Naive thymus-derived CD4-positive, alpha-beta T cell (primary cell): ENCODE measurements at regions not wholly inside any gene's neighbourhood (a gene's known extent, or its start where the extent isn't known, plus 50 kb on each side); places are given as distances from the start of the nearest gene placed in this dataset.

Experiments used
- ATAC-seq: fragments of 150-1000 bp; cut with Tn5 transposase; 2 replicates; pipeline ENCODE4 v1.10.0; 2021; ENCODE audit warnings: mild to moderate bottlenecking, moderate library complexity
- CTCF ChIA-PET: fragments of 350-600 bp; sonication (Branson Sonifier 250); formaldehyde crosslinking; loops from one replicate; lab custom pipeline; 2021; ENCODE audit warnings: antibody characterized with exemption; lab: Charles Lee
- POLR2A ChIA-PET: fragments of 350-600 bp; sonication (Branson Sonifier 250); formaldehyde crosslinking; loops from one replicate; lab custom pipeline; 2021; ENCODE audit warnings: antibody characterized with exemption, inconsistent platforms; lab: Charles Lee
- DNase-seq, 9 donors: peaks; one replicate each; pipeline versions ENCODE4 v3.0.0 to v3.0.0-alpha.2; 2020 to 2022; ENCODE audit warnings: mixed read lengths in 1 of 9
- H3K27ac ChIP-seq: one replicate; pipeline ENCODE4 v1.7.0; 2013; ENCODE audit warnings: mild to moderate bottlenecking, low read depth, low read length, moderate library complexity
- H3K27me3 ChIP-seq, 2 donors: one replicate each; pipeline ENCODE4 v1.7.0; 2013; ENCODE audit warnings: low read length in 2 of 2, mild to moderate bottlenecking in 2 of 2, moderate library complexity in 2 of 2; ENCODE audit not compliant: control insufficient read depth in 2 of 2, insufficient read depth in 2 of 2
- H3K36me3 ChIP-seq, 3 experiments: 1 replicate in 2 of 3; 2 replicates in 1 of 3; pipeline ENCODE4 v1.7.0; 2013; ENCODE audit warnings: low read length in 3 of 3, mild to moderate bottlenecking in 3 of 3, moderate library complexity in 1 of 3; ENCODE audit not compliant: insufficient read depth in 3 of 3, control insufficient read depth in 2 of 3
- H3K4me1 ChIP-seq, 2 donors: one replicate each; pipeline ENCODE4 v1.7.0; 2013; ENCODE audit warnings: low read length in 2 of 2, mild to moderate bottlenecking in 2 of 2, moderate library complexity in 1 of 2; ENCODE audit not compliant: control insufficient read depth in 2 of 2, insufficient read depth in 2 of 2
- H3K4me3 ChIP-seq: 2 replicates; pipeline ENCODE4 v1.7.0; 2013; ENCODE audit warnings: mild to moderate bottlenecking, low read length
- H3K9me3 ChIP-seq, 3 experiments: 1 replicate in 2 of 3; 2 replicates in 1 of 3; pipeline ENCODE4 v1.7.0; 2013; ENCODE audit warnings: low read length in 3 of 3; ENCODE audit not compliant: control insufficient read depth in 2 of 3
- H3K27ac Mint-ChIP-seq, 9 donors: one replicate each; pipeline ENCODE4 v1.8.0; 2020 to 2022; ENCODE audit warnings: mixed read lengths in 9 of 9, mild to moderate bottlenecking in 8 of 9, moderate library complexity in 5 of 9, inconsistent platforms in 2 of 9
- H3K27me3 Mint-ChIP-seq, 5 donors: one replicate each; pipeline ENCODE4 v1.8.0; 2021 to 2022; ENCODE audit warnings: mixed read lengths in 5 of 5, mild to moderate bottlenecking in 1 of 5
- H3K36me3 Mint-ChIP-seq, 5 donors: one replicate each; pipeline ENCODE4 v1.8.0; 2020 to 2022; ENCODE audit warnings: mixed read lengths in 5 of 5, mild to moderate bottlenecking in 3 of 5, inconsistent platforms in 1 of 5
- H3K4me1 Mint-ChIP-seq, 7 donors: one replicate each; pipeline ENCODE4 v1.8.0; 2020 to 2022; ENCODE audit warnings: mixed read lengths in 7 of 7, mild to moderate bottlenecking in 3 of 7, inconsistent platforms in 1 of 7
- H3K4me3 Mint-ChIP-seq, 10 donors: one replicate each; pipeline ENCODE4 v1.8.0; 2020 to 2022; ENCODE audit warnings: mild to moderate bottlenecking in 10 of 10, mixed read lengths in 10 of 10, moderate library complexity in 6 of 10, inconsistent platforms in 2 of 10
- H3K9me3 Mint-ChIP-seq, 11 donors: one replicate each; pipeline ENCODE4 v1.8.0; 2020 to 2022; ENCODE audit warnings: mixed read lengths in 11 of 11, mild to moderate bottlenecking in 4 of 11, inconsistent platforms in 1 of 11, moderate library complexity in 1 of 11
- intact Hi-C, 2 donors: fragments of 100-400 bp; cut with micrococcal nuclease; formaldehyde crosslinking; loops; one replicate each; pipeline ENCODE4 v1.15.1; 2023

GRCh38 chr1:104182251-104182650, 432.6 kb downstream of the AMY1C start:
- DNase-seq (no peak), ATAC-seq (no peak)
- Mint-ChIP-seq H3K36me3 (no peaks in the 10 kb centered on the region), H3K27ac (no peak overlapping the region), H3K4me3 (no peak overlapping the region), H3K4me1 (no peaks in the 10 kb centered on the region), H3K9me3 (peaks cover 0 to 8% (median 3%) of the 10 kb centered on the region in 11 donors), H3K27me3 (no peaks in the 10 kb centered on the region)
- H3K36me3 ChIP-seq = no peaks in the 10 kb centered on the region
- POLR2A ChIA-PET = no interaction called here
- no peaks in the 10 kb centered on the region for H3K9me3 ChIP-seq
- H3K4me1 ChIP-seq = no peaks in the 10 kb centered on the region
- CTCF ChIA-PET = no interaction called here
- no peaks in the 10 kb centered on the region for H3K27me3 ChIP-seq
- no peak overlapping the region for H3K27ac ChIP-seq
- intact Hi-C loops = no loop called here
- no peak overlapping the region for H3K4me3 ChIP-seq

GRCh38 chr1:104189207-104189606, 439.5 kb downstream of the AMY1C start:
- Histone ChIP-seq H3K36me3 (no peaks in the 10 kb centered on the region), H3K27me3 (no peaks in the 10 kb centered on the region), H3K27ac (no peak overlapping the region), H3K9me3 (no peaks in the 10 kb centered on the region), H3K4me1 (no peaks in the 10 kb centered on the region), H3K4me3 (no peak overlapping the region)
- Mint-ChIP-seq H3K27ac (no peak overlapping the region), H3K36me3 (no peaks in the 10 kb centered on the region), H3K27me3 (no peaks in the 10 kb centered on the region), H3K9me3 (peaks cover 0 to 28% (median 7%) of the 10 kb centered on the region in 11 donors), H3K4me1 (no peaks in the 10 kb centered on the region), H3K4me3 (no peak overlapping the region)
- ATAC-seq = no peak
- POLR2A ChIA-PET = no interaction called here
- CTCF ChIA-PET = no interaction called here
- intact Hi-C loops = no loop called here
- no peak for DNase-seq

DNA sequence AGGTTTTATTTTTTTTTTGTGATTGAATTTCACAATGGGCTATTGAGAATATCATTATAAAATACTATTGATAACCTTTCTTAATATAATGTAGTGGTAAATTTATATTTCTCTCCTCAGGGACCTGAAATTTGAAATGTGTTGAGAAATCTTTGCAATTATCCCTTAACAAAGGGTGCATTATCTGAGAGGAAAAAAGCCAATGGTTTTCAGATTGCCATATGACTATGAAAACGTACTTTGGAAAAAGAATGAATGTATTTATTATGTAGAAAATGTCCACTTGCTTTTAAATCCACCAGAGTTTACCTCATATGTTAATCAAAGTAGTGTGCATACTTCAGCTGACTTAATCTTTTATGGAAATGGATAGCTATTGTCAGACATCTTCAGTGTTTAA, 441.1 kb downstream of the AMY1C start:
- no peaks in the 10 kb centered on the region for H3K4me1 Mint-ChIP-seq
- Histone ChIP-seq H3K27ac (no peak overlapping the region), H3K4me1 (no peaks in the 10 kb centered on the region), H3K4me3 (no peak overlapping the region), H3K9me3 (no peaks in the 10 kb centered on the region), H3K36me3 (no peaks in the 10 kb centered on the region), H3K27me3 (no peaks in the 10 kb centered on the region)
- H3K27me3 Mint-ChIP-seq = no peaks in the 10 kb centered on the region
- H3K27ac Mint-ChIP-seq = no peak overlapping the region
- DNase-seq (no peak), ATAC-seq (no peak)
- intact Hi-C loops = no loop called here
- peaks cover 0 to 30% (median 9%) of the 10 kb centered on the region in 11 donors for H3K9me3 Mint-ChIP-seq
- H3K36me3 Mint-ChIP-seq = no peaks in the 10 kb centered on the region
- H3K4me3 Mint-ChIP-seq = no peak overlapping the region
- CTCF ChIA-PET = no interaction called here
- POLR2A ChIA-PET = no interaction called here

GRCh38 chr1:104195395-104195794, 445.7 kb downstream of the AMY1C start:
- no peak overlapping the region for H3K27ac Mint-ChIP-seq
- DNase-seq (no peak), ATAC-seq (no peak)
- ChIA-PET POLR2A (no interaction called here), CTCF (no interaction called here)
- H3K4me1 Mint-ChIP-seq = no peaks in the 10 kb centered on the region
- intact Hi-C loops = no loop called here
- no peaks in the 10 kb centered on the region for H3K36me3 Mint-ChIP-seq
- Histone ChIP-seq H3K4me1 (no peaks in the 10 kb centered on the region), H3K27ac (no peak overlapping the region), H3K4me3 (no peak overlapping the region), H3K9me3 (no peaks in the 10 kb centered on the region), H3K27me3 (no peaks in the 10 kb centered on the region), H3K36me3 (no peaks in the 10 kb centered on the region)
- no peaks in the 10 kb centered on the region for H3K27me3 Mint-ChIP-seq
- H3K9me3 Mint-ChIP-seq = peaks cover 0 to 25% (median 7%) of the 10 kb centered on the region in 11 donors
- no peak overlapping the region for H3K4me3 Mint-ChIP-seq

DNA sequence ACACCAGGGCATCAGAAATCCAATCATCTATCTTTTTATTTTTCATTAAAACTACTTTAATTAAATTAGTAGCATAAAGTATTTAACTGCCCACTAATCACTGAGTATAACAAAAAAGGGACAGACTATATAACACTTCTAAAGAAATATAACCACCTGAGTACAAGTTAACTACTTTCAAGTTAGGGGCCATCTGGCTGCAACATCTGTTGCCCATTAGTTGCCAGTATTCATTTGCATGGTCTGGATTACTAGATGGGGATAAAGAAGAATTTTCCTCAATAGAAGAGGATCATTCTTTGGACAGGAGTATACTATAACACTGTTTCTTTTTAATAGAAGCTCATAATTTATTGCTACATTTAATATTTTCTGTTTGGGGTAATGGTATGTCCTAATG, 446.4 kb downstream of the AMY1C start:
- intact Hi-C loops = no loop called here
- ATAC-seq = no peak
- peaks cover 2 to 29% (median 7%) of the 10 kb centered on the region in 11 donors for H3K9me3 Mint-ChIP-seq
- no peak overlapping the region for H3K4me3 Mint-ChIP-seq
- no peaks in the 10 kb centered on the region for H3K36me3 Mint-ChIP-seq
- ChIA-PET CTCF (no interaction called here), POLR2A (no interaction called here)
- no peaks in the 10 kb centered on the region for H3K9me3 ChIP-seq
- H3K36me3 ChIP-seq = no peaks in the 10 kb centered on the region
- no peak overlapping the region for H3K27ac Mint-ChIP-seq
- H3K4me1 Mint-ChIP-seq = no peaks in the 10 kb centered on the region
- no peaks in the 10 kb centered on the region for H3K4me1 ChIP-seq
- DNase-seq = no peak
- no peaks in the 10 kb centered on the region for H3K27me3 ChIP-seq
- H3K4me3 ChIP-seq = no peak overlapping the region
- H3K27me3 Mint-ChIP-seq = no peaks in the 10 kb centered on the region
- H3K27ac ChIP-seq = no peak overlapping the region

- intact Hi-C loops = no loop called here
- Histone ChIP-seq H3K4me3 (no peak overlapping the region), H3K36me3 (no peaks in the 10 kb centered on the region), H3K4me1 (no peaks in the 10 kb centered on the region), H3K27ac (no peak overlapping the region), H3K27me3 (no peaks in the 10 kb centered on the region), H3K9me3 (no peaks in the 10 kb centered on the region)
- ATAC-seq = no peak
- Mint-ChIP-seq H3K4me3 (no peak overlapping the region), H3K36me3 (no peaks in the 10 kb centered on the region), H3K4me1 (no peaks in the 10 kb centered on the region), H3K9me3 (peaks cover 2 to 22% (median 7%) of the 10 kb centered on the region in 11 donors), H3K27ac (no peak overlapping the region), H3K27me3 (no peaks in the 10 kb centered on the region)
- CTCF ChIA-PET = no interaction called here
- no peak for DNase-seq
- POLR2A ChIA-PET = no interaction called here
These were observed 447.8 kb downstream of the AMY1C start for GRCh38 chr1:104197516-104197915.

DNA sequence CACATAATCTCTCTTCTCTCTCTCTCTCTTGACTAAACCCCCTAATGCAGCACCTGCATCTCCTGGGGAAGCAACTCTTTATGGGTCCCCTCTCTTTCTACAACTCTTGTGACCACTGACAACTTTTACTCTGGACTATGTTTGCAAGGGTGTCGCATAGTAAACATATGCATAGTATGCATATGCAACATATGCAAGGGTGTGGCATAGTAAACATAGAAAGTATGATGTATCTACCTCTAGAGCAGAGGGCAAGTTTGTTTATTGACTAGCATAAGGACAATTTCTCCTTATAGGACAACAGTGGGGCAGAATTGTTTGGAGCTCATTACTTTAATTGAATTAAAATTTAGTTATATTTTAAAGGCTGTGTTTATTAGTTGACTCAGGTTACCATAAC, 462.5 kb downstream of the AMY1C start:
- Mint-ChIP-seq H3K9me3 (peaks cover 0 to 34% (median 11%) of the 10 kb centered on the region in 11 donors), H3K27me3 (no peaks in the 10 kb centered on the region), H3K36me3 (peaks cover 0 to 5% (median 0%) of the 10 kb centered on the region in 5 donors), H3K4me3 (no peak overlapping the region), H3K27ac (no peak overlapping the region), H3K4me1 (no peaks in the 10 kb centered on the region)
- Histone ChIP-seq H3K4me1 (no peaks in the 10 kb centered on the region), H3K9me3 (no peaks in the 10 kb centered on the region), H3K27ac (no peak overlapping the region), H3K4me3 (no peak overlapping the region), H3K27me3 (no peaks in the 10 kb centered on the region), H3K36me3 (no peaks in the 10 kb centered on the region)
- ChIA-PET CTCF (no interaction called here), POLR2A (no interaction called here)
- DNase-seq = no peak
- intact Hi-C loops = no loop called here
- ATAC-seq = no peak
